ENCODE measurements at regions not wholly inside any gene's neighbourhood (a gene's known extent, or its start where the extent isn't known, plus 50 kb on each side); places are given as distances from the start of the nearest gene placed in this dataset.
"Not testable (repeated sequence)": the region's sequence is repeated elsewhere in the genome, so short reads cannot be mapped to it uniquely, and the experiment has no call there.

- Histone ChIP-seq H3K36me3 (no peaks in the 10 kb centered on the region), H3K27me3 (no peaks in the 10 kb centered on the region), H3K9me3 (no peaks in the 10 kb centered on the region), H3K4me3 (no peak overlapping the region), H3K27ac (no peak overlapping the region), H3K4me1 (no peaks in the 10 kb centered on the region)
- no peak for DNase-seq (ENCODE audit: extremely low spot score in 2 of 2)
- intact Hi-C loops (cut with DNase I), result no loop called here
- TF ChIP-seq CTCF (IDR thresholded peaks at IDR 0.05) (no peak), POLR2A (IDR thresholded peaks at IDR 0.05) (no peak)
Measured at GRCh38 chr4:79697444-79697843, 289.4 kb upstream of the GK2 start.

GRCh38 chr4:79696534-79696933 is 288.5 kb upstream of the GK2 start:
- H3K9me3 ChIP-seq; H3K36me3 ChIP-seq; H3K27ac ChIP-seq; DNase-seq (ENCODE audit: extremely low spot score in 2 of 2); H3K27me3 ChIP-seq; intact Hi-C loops (cut with DNase I); H3K4me3 ChIP-seq; H3K4me1 ChIP-seq: not testable (repeated sequence)

- intact Hi-C loops (cut with DNase I), result no loop called here
- no peak overlapping the region for H3K27ac ChIP-seq
- TF ChIP-seq POLR2A (IDR thresholded peaks at IDR 0.05), result no peak
- TF ChIP-seq POLR2AphosphoS5 (IDR thresholded peaks at IDR 0.05; ENCODE audit: insufficient read depth in 1 of 2, low read depth in 1 of 2), result no peak
- TF ChIP-seq CTCF (IDR thresholded peaks at IDR 0.05), result no peak
- H3K27me3 ChIP-seq, result no peaks in the 10 kb centered on the region
- DNase-seq (ENCODE audit: extremely low spot score in 2 of 2), result no peak
- no peaks in the 10 kb centered on the region for H3K9me3 ChIP-seq
- no peaks in the 10 kb centered on the region for H3K36me3 ChIP-seq
- no peaks in the 10 kb centered on the region for H3K4me1 ChIP-seq
- H3K4me3 ChIP-seq, result no peak overlapping the region
Measured at GRCh38 chr4:79695848-79696247, 287.8 kb upstream of the GK2 start.

- no peaks in the 10 kb centered on the region for H3K4me1 ChIP-seq
- no peaks in the 10 kb centered on the region for H3K9me3 ChIP-seq
- TF ChIP-seq POLR2AphosphoS5 (IDR thresholded peaks at IDR 0.05; ENCODE audit: insufficient read depth in 1 of 2, low read depth in 1 of 2) (no peak), CTCF (IDR thresholded peaks at IDR 0.05) (no peak), POLR2A (IDR thresholded peaks at IDR 0.05) (no peak)
- no peaks in the 10 kb centered on the region for H3K27me3 ChIP-seq
- no peak for DNase-seq (ENCODE audit: extremely low spot score in 2 of 2)
- H3K36me3 ChIP-seq, result no peaks in the 10 kb centered on the region
- intact Hi-C loops (cut with DNase I), result no loop called here
- no peak overlapping the region for H3K27ac ChIP-seq
- H3K4me3 ChIP-seq, result no peak overlapping the region
Measured at GRCh38 chr4:79689740-79690139, 281.7 kb upstream of the GK2 start.

- no peaks in the 10 kb centered on the region for H3K36me3 ChIP-seq
- no peak overlapping the region for H3K27ac ChIP-seq
- no peak for DNase-seq (ENCODE audit: extremely low spot score in 2 of 2)
- intact Hi-C loops (cut with DNase I), result no loop called here
- no peaks in the 10 kb centered on the region for H3K4me1 ChIP-seq
- H3K4me3 ChIP-seq, result no peak overlapping the region
- no peaks in the 10 kb centered on the region for H3K9me3 ChIP-seq
- TF ChIP-seq POLR2A (IDR thresholded peaks at IDR 0.05), result no peak
- no peak for TF ChIP-seq CTCF (IDR thresholded peaks at IDR 0.05)
- no peak for TF ChIP-seq POLR2AphosphoS5 (IDR thresholded peaks at IDR 0.05; ENCODE audit: insufficient read depth in 1 of 2, low read depth in 1 of 2)
- H3K27me3 ChIP-seq, result no peaks in the 10 kb centered on the region
Measured at GRCh38 chr4:79688691-79689090, 280.7 kb upstream of the GK2 start.

GRCh38 chr4:79687006-79687405 is 279.0 kb upstream of the GK2 start:
- H3K9me3 ChIP-seq, result no peaks in the 10 kb centered on the region
- no peaks in the 10 kb centered on the region for H3K36me3 ChIP-seq
- H3K27me3 ChIP-seq, result no peaks in the 10 kb centered on the region
- no peak for DNase-seq (ENCODE audit: extremely low spot score in 2 of 2)
- H3K4me3 ChIP-seq, result no peak overlapping the region
- intact Hi-C loops (cut with DNase I), result no loop called here
- no peak overlapping the region for H3K27ac ChIP-seq
- no peaks in the 10 kb centered on the region for H3K4me1 ChIP-seq
- no peak for TF ChIP-seq CTCF (IDR thresholded peaks at IDR 0.05)
- no peak for TF ChIP-seq POLR2AphosphoS5 (IDR thresholded peaks at IDR 0.05; ENCODE audit: insufficient read depth in 1 of 2, low read depth in 1 of 2)
- no peak for TF ChIP-seq POLR2A (IDR thresholded peaks at IDR 0.05)
